ENCODE measurements at regions not wholly inside any gene's neighbourhood (a gene's known extent, or its start where the extent isn't known, plus 50 kb on each side); places are given as distances from the start of the nearest gene placed in this dataset.

- Histone ChIP-seq H3F3A (ENCODE audit: insufficient read depth, low read length, poor library complexity, severe bottlenecking) (no peaks in the 10 kb centered on the region), H3K9me3 (ENCODE audit: low read length) (no peaks in the 10 kb centered on the region), H2AFZ (ENCODE audit: low read depth, low read length) (no peak overlapping the region), H3K4me3 (ENCODE audit: low read length) (no peak overlapping the region), H3K36me3 (ENCODE audit: insufficient read depth, low read length) (no peaks in the 10 kb centered on the region), H4K20me1 (ENCODE audit: insufficient read depth) (no peaks in the 10 kb centered on the region), H3K4me2 (ENCODE audit: low read length) (no peak overlapping the region), H3K27me3 (ENCODE audit: insufficient read depth, low read depth, low read length) (no peaks in the 10 kb centered on the region), H3K9me2 (ENCODE audit: insufficient read depth, low read length) (no peaks in the 10 kb centered on the region), H3K79me2 (replicated peaks; ENCODE audit: insufficient read depth, low read length) (no peaks in the 10 kb centered on the region), H3K27ac (ENCODE audit: low read length) (no peak overlapping the region), H3K9ac (ENCODE audit: low read length) (no peak overlapping the region)
- no peak for TF ChIP-seq EZH2 (IDR thresholded peaks at IDR 0.05; ENCODE audit: borderline replicate concordance, insufficient read depth, low read length, poor library complexity, severe bottlenecking)
- TF ChIP-seq RAD21 (conservative IDR thresholded peaks at IDR 0.05) = no peak
- TF ChIP-seq EP300 (conservative IDR thresholded peaks at IDR 0.05; ENCODE audit: poor library complexity, severe bottlenecking) = no peak
- no peak for TF ChIP-seq REST (IDR thresholded peaks at IDR 0.05; ENCODE audit: borderline replicate concordance)
- no peak for TF ChIP-seq TAF1 (IDR thresholded peaks at IDR 0.05; ENCODE audit: low read depth)
- TF ChIP-seq CTCF (IDR thresholded peaks at IDR 0.05; ENCODE audit: poor library complexity, severe bottlenecking) = no peak
- no peak for TF ChIP-seq POLR2AphosphoS5 (IDR thresholded peaks at IDR 0.05)
- TF ChIP-seq SMC3 (conservative IDR thresholded peaks at IDR 0.05; ENCODE audit: poor library complexity) = no peak
- TF ChIP-seq MXI1 (conservative IDR thresholded peaks at IDR 0.05; ENCODE audit: poor library complexity, severe bottlenecking) = no peak
These were observed 299.0 kb downstream of the TLR4 start for GRCh38 chr9:118003240-118003639.

DNA sequence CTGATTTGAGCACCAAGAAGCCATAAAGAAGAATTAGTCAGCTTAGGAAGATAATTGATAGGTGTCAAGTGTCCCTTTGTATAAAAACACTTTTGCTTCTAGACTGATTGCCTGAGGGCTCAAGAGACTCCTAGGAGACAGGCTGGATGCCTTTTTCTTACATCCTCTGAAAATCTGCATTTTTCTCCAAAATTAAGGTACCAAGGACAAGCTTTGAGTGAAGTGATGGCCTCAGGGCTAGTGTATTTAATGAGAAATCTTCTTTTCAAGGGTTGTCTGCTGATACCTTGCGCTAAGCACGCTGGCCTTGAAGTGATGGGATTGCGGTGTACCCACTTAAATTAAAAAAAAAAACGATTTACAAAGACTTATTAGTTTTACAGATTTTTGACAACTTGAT, 304.0 kb downstream of the TLR4 start:
- Histone ChIP-seq H3K4me2 (ENCODE audit: low read length) (no peak overlapping the region), H3K4me3 (ENCODE audit: low read length) (no peak overlapping the region), H3K9ac (ENCODE audit: low read length) (no peak overlapping the region), H4K20me1 (ENCODE audit: insufficient read depth) (no peaks in the 10 kb centered on the region), H3K9me3 (ENCODE audit: low read length) (no peaks in the 10 kb centered on the region), H3K79me2 (replicated peaks; ENCODE audit: insufficient read depth, low read length) (no peaks in the 10 kb centered on the region), H2AFZ (ENCODE audit: low read depth, low read length) (no peak overlapping the region), H3K9me2 (ENCODE audit: insufficient read depth, low read length) (no peaks in the 10 kb centered on the region), H3K36me3 (ENCODE audit: insufficient read depth, low read length) (no peaks in the 10 kb centered on the region), H3F3A (ENCODE audit: insufficient read depth, low read length, poor library complexity, severe bottlenecking) (no peaks in the 10 kb centered on the region), H3K27ac (ENCODE audit: low read length) (no peak overlapping the region), H3K27me3 (ENCODE audit: insufficient read depth, low read depth, low read length) (no peaks in the 10 kb centered on the region)
- no peak for TF ChIP-seq MXI1 (conservative IDR thresholded peaks at IDR 0.05; ENCODE audit: poor library complexity, severe bottlenecking)
- TF ChIP-seq REST (IDR thresholded peaks at IDR 0.05; ENCODE audit: borderline replicate concordance) = no peak
- TF ChIP-seq RAD21 (conservative IDR thresholded peaks at IDR 0.05) = no peak
- no peak for TF ChIP-seq EP300 (conservative IDR thresholded peaks at IDR 0.05; ENCODE audit: poor library complexity, severe bottlenecking)
- no peak for TF ChIP-seq POLR2AphosphoS5 (IDR thresholded peaks at IDR 0.05)
- no peak for TF ChIP-seq EZH2 (IDR thresholded peaks at IDR 0.05; ENCODE audit: borderline replicate concordance, insufficient read depth, low read length, poor library complexity, severe bottlenecking)
- TF ChIP-seq SMC3 (conservative IDR thresholded peaks at IDR 0.05; ENCODE audit: poor library complexity) = no peak
- no peak for TF ChIP-seq CTCF (IDR thresholded peaks at IDR 0.05; ENCODE audit: poor library complexity, severe bottlenecking)
- no peak for TF ChIP-seq TAF1 (IDR thresholded peaks at IDR 0.05; ENCODE audit: low read depth)

Data from neural cell (in vitro differentiated cells).